NCI-H748 treated with DMSO at 0.1 percent for 48 hours (cell line): ENCODE measurements at regions not wholly inside any gene's neighbourhood (a gene's known extent, or its start where the extent isn't known, plus 50 kb on each side); places are given as distances from the start of the nearest gene placed in this dataset.

Experiments used
- DNase-seq: peaks from one replicate; lab custom pipeline; 2025; lab: John Stamatoyannopoulos, UW

DNA sequence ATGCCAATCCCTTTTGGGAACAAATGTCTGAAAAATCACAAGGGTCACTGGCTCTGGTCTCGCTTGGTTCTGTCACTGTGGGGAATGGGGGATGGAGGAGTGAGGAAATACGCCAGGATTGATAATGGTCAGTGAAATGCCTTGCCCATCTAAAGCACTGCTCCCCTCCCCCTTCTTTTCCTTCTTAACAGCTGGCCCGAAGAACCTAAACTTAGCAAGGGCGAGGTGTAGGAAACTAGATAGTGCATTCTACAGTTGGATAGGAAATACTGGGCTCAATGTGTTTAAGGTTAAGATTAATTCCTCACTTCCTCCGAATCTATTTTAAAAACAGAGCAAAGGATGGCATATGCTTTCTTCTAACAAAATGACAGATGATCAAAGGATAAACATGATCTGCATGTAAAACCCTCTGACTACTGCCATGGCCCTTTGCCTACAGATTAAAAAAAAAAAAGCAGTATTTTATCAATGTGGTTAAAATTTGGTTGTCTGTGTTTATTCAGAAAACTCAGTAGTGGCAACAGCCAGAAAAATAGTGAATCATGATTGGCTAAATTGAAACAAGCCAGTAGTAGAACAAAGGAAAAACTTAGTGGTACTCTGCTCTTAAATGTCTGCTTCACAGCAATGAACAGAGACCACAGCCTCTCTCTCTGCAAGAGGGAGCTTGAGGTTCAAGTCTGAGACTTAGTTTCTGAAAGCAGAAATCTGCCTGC lies 86.1 kb upstream of the VAV3 start:
- no peak for DNase-seq

DNA sequence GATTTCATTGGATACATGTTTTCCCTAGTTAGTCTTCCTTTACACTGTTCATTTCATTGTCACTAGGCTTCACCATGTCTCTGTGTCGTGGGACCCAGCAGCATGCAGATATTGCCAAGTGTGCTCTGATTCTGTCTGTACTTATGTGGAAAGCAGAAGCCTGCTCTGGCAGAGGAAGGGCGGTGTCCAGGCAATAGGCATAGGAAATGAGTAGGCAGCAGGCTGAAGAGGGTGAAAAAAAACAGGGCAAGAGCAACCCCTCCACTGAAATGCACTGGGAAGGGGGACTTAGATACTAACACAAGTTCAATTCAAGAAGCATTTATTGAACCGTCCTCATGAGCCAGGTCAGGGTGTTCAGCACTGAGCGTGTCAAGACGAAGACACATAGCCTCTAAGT lies 85.2 kb upstream of the VAV3 start:
- DNase-seq = no peak

DNA sequence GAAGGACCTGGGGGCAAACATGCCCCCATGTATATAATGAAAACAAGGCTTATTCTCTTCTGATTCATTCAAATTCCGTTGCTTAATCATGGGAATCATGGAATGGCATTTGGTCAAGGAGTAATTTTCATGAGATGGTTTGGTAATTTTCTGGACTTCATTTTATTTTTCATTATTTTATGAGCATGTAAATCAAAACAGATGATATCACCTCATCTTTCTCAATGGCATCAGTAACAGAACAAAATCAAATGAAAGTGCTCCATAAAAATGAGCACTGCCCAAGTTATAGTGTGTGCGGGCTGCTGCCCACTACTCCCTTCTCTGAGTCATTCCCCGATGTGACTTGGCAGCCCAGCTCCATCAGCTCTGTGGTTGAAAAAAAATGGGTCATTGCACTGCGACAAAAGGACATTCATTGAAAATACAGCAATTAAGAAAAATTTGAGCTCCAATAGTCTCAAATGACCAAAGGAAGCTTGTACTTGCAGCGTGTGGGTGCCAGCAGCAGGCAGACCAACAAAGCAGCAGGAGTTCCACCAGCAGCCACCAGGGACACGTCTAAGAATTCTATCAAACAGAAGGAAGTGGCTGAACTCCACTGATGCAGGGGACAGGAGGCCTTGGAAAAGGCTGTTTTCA lies 84.3 kb upstream of the VAV3 start:
- DNase-seq = no peak

DNA sequence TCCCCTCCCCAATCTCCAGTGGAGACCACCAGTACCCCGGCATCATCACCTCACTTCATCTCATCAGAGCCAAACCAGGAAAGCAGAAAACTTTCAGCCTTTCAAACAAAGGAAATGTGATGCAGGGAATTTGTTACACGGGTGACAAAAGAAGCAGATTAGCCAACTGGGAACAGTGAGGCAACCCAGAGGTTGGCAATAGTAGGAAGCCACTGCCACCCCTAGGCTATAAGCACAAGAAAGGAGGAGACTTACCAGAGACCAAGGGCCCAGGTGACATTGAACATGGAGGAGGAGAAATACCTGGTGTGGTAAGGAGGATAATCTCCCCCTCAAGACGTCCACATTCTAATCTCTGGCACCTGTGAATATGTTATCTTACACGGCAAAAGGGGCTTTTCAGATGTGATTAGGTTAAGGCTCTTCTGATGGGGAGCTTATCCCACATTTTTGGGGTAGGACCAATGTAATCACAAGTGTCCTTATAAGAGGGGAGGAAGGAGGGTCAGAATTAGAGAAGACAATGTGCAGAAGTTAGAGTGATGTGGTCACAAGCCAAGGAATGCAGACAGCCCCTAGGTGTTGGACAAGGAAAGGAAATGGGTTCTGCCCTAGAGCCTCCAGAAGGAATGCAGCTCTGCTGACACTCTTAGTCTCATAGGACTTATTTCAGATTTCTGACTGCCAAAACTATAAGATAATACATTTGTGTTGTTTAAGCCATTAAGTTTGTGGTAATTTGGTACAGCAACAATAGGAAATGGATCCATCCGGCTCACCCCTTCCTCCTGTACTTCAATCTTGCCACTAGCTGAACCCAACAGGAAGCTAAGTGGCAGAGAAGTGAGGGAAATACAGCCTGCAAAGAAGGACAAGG lies 83.6 kb upstream of the VAV3 start:
- DNase-seq = no peak

DNA sequence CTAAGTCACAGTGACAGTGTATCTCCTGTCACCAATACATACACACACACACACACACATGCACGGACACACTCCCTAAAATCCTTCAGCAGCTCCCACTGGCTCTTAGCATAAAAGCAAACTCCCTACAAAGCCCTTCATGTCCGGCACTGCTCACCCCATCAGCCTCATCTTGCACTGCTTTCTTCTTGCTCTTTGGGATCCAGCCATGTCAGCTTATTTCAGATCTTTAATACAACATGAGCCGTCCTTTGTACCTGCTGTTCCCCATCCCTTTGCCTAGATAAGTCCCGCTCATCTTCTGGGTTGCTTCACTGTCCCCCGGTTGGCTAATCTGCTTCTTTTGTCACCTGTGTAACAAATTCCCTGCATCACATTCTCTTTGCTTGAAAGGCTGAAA lies 82.1 kb upstream of the VAV3 start:
- DNase-seq = no peak

DNA sequence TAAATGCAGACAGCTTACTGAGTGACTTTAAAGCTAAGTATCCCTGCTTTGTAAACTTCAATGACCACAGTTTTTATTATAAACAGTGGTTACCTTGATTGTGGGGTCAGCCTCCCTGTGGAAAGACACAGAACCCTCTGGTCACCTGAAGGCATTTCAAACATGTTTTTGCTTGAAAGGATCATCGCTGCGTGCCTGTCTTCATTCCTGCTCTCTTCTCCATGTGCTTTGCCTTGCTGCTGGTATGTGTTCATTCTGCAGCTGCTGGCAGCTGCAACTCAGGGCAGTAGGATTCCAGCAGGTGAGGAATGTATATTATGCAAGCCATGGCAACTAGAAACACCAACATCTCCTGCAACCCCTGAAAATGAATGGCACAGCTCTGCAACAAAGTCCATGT lies 81.0 kb upstream of the VAV3 start:
- no peak for DNase-seq

DNA sequence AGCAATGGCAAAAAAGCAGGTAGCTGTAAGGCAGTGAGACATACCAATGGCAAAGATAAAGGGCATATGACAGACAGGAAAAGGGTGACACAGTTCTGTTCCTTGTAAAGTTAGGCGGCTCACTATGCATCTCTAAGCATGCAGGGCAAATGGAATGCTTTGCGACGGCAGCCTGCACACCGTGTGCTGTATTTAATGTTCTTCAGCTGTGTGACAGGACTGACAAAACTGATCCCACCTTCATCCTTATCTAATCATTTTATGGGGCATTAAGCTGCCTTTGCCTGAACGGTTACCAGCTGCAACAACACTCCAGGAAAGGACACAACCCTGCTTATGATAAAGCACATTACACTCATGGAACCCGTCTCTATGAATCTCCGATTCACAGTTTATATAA lies 80.5 kb upstream of the VAV3 start:
- no peak for DNase-seq

DNA sequence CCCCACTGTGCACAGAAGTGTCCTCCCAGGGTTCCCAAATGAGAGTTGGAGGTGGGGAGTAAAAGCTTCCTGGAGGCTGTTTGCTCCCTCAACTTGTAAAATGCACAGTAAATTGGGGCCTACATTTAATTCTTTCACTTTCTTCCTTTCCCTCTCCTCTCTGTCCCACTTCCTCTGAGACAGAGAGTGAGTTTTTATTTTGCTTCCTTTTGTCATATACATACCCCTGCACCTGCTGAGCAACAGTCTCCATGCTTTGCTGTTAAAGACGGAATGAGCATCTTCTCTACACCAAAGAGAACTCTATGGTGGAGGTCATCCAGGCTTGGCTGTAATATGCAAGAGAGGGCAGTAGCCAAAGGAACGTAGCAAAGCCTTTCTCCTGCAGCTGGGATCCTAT lies 79.3 kb upstream of the VAV3 start:
- no peak for DNase-seq

DNA sequence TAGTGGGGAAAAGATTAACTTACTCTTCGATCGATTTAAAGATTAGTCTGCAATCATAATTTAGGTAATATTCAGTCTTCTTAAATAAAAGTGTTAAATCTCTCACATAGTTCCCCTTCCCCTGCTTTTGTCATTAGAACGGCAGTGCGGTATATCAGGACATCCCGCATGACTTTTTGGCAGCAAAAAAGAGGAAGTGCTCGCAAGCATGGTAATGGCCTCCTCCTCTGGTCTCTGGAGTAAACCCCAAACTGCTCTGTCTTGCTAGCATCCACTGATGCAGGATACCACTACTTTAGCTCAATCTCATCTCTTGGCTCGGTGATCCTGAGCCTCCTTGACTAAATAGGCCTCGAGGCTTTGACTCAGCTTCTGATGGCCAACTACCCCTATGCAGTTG lies 78.7 kb upstream of the VAV3 start:
- DNase-seq = no peak

DNA sequence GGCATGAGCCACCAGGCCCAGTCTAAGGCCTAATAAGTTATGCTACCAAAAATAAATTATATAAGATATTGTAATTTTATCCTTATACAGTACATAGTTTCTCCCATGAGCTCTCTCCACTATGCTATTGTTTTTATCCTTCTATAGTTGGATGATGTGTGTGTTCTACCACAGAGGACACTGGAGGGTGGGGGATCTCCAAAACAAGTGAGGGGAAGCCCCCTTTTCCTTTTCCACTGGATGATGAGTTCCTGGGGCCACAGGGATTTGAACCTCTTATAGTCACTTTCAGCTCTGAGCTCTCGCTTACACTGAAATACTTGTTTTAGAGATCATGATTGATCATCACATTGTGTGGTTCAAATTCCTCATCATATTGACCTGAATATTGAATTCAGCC lies 77.6 kb upstream of the VAV3 start:
- no peak for DNase-seq

DNA sequence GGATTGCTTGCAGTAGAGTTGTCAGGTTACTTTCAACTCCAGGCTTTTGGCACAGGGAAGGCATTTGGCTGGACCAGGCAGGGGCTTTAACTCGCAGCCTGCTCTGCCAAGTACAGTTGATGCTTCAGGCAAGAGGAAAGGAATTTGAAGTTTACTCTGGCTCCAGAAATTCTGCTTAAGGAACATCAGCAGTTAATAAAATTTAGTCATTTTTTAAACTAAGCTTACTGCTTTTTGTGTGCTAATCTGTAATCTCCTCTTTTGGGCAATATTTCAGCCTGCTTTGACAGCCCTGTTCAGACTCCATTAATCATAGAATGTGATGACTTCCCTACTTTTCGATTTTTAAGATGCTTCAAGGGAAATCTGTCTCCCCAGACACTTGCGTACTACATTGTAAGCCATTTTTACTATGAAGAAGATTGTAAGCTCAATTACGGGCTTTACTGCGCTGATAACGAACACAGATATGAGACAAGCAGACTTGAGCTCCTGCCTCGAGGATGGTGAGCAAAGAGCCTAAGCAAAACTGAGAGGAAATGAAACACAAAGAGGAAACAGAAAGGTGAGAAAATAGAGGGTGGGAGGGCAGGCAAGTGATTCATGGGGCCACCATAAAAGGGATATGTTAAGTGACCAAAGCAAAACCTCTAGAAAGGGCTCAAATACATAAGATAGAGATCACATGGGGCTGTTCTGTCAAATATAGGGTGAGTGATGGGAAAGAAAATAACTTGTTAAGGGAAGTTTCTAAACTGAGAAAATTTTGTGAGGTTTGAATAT lies 76.6 kb upstream of the VAV3 start:
- no peak for DNase-seq

DNA sequence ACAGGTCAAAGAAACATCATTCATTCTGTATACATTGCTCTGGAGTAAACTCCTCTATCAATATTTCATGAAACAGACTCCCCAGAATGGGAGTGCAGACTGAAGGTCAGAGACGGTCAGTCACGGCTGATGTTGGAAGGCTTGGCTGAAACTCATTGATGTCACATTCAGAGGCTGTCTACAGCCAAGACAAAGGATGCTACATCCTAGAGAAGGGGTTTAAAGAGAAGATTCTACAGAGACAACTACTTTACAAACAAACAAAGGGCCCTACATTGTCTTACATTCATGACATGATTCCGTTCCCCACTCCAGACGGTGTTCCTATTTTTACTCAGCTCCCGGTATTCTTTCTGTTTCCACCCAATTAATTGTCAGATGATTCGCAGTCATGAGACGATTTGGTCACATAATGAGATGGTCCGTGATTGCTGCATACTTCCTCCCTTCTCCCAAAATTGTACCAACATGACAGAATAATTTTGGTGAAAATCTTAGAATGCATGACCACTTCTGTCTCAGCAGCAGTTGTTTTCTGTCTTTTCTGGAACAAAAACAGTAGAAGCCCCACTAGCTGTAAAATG lies 73.8 kb upstream of the VAV3 start:
- no peak for DNase-seq

DNA sequence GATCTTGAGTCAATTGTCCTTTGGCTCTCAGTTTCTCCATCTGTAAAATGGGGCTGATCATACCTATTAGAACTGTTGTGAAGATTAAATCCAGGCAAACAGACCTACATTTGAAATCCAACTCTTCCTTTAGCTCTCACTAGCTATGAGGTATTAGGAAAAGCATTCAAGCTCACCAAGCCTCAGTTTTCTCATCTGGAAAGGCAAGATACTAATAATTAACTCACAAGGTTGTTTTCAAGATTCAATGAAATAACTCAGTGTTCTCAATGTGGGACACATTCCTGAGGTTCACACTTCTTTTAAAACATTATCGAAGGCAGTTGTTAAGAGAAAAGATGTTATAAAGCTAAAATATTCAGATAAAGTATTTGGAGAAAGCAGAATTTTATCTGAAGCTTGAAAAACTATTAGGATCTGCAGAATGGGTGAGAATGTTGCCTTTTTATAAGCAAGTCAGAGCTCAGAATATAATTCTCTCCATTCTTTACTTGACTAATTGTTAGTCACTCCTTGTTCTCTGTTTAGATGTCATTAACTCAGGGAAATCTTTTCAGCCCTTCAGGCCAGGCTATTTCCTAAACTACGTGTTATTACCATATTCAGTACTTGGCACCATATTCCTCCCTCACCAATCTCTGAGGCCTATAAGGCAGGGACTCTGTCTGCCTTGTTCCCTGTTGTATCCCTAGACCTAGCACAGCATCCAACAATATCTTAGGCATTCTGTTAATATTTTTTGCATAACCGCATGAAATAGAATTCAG lies 72.0 kb upstream of the VAV3 start:
- no peak for DNase-seq

DNA sequence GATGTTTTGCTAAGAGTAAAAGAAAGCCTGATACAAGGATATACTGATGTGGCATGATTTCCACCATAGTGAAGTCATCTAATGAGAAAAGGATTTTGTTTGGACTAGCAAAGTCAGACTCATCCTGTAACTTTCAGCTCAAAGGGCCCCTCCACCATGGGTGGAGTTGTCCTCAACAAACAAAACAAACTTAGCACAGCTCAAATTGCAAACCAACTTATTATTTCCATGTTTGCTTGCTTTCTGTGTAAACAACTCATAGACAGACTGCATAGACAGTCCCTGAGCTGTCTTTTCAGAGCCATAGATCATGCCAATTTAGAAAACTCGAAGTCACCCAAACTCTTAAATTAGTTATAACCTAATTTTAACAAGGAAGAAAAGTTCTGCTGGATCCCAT lies 69.4 kb upstream of the VAV3 start:
- DNase-seq = peak; percentile 31

DNA sequence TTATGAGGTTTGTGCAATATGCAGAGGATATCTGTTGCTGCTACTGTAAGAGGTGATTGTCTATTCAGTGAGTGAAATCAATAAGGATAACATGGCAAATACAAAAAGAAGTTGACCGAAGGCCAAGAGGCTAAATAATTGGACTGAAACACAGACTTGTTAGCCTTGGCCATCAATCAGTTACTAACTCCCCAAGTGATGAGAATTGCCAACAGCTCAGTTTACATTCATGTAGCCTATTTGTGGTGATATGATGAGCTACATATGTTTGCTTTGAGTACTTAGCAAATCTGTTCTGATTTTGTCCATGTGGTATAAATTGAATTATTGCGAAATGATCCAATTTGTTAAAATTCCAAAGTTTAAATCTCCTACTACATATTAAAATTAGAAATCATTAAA lies 68.6 kb upstream of the VAV3 start:
- DNase-seq = no peak

DNA sequence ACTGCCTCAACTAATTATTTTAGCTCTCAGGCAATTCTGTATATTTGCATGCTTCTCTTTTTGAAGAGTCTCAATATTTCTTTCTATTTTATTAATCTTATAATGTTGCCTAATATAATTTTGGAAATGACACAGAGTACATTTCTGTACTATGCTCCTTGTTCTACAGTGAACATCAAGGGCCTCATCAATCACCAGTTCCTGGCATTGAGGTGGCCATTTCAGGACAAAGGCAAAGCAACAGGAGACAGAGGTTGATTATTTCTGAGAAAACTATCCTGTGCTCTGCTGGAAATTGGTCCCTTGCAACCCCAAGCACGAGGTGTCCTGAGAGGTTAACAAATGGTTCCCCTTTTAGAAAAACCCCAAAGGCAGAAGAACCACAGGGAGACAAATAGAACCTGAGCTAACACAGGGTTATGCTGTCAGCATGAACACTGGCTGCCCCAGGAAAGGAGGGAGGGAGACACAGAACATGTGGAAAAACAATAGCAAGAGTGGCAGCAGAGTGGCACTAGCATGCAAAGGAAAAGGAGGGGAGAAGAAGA lies 63.9 kb upstream of the VAV3 start:
- DNase-seq = no peak

DNA sequence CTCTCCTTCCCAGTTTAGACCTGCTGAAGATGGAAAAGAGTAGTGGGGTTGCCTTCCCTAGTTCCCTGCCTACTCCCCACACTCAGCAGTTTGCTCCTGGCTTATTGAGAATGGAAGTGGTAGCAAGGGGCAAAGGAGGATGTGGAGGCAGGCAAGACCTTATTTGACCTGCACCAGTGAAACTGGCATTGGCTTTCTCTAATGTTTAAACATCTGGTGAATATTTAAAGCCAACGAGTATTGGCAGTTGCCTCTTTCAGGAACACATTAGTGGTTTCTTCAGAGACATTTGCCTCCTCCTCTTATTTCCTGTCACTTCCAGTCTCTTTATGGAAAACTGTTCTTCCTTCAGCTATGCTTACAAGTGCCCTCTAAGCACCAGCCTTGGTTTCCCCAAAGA lies 62.4 kb upstream of the VAV3 start:
- no peak for DNase-seq

DNA sequence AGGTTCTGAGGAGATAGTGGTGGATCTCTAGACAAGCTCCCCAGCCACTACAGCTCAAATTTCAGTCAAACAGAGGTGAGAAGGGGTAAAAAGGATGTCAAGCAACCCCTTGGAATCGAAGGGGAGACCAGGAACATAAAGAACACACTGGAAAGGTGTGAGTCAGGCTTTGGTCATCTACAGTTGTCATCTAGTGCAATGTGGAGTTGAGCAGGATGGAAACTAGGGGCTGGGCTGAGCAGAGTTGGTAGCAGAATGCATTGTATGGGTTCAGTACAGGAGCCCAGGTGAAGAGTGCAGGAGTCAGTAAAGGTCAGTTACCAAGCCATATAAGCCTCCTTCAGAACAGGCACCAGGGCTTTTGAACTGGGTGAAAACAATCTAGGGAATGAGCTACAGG lies 52.7 kb upstream of the VAV3 start:
- DNase-seq = no peak

DNA sequence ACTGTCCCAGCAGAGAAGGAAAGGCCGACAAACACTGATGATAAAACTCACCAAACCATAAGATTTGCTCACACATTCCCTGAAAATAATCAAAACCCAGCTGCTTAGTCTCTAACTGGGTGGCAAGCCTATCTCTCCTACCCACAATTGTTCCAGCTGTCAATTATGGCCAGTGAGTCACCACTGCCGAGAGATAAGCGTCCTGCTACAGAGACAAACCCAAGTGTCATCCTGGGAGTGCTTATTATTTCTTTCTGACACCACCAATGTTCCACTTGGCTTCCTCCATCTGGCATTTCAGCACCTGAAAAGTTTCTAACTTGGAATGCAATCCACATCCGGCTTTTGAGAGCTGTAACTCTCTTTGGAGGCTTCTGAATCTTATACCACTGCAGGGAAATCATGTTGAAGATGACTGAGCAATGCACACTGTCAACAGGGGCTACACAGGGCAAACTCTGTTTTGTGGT lies 51.5 kb upstream of the VAV3 start:
- DNase-seq = no peak
